HL-60 (cell line): ENCODE measurements at regions not wholly inside any gene's neighbourhood (a gene's known extent, or its start where the extent isn't known, plus 50 kb on each side); places are given as distances from the start of the nearest gene placed in this dataset.

Experiments
- DNase-seq, 2 experiments: peaks; one replicate each; pipeline ENCODE4 v3.0.0-alpha.2; 2010 to 2020; ENCODE audit warnings: low read depth in 1 of 2, low spot score in 1 of 2
- H3K27ac ChIP-seq: fragments of 250-450 bp; sonication (Bioruptor Pico); replicated peaks from 2 replicates; pipeline ENCODE4 v1.5.1; 2020; ENCODE audit warnings: mild to moderate bottlenecking, moderate library complexity
- H3K27me3 ChIP-seq: fragments of 250-450 bp; sonication (Bioruptor Pico); 2 replicates; pipeline ENCODE4 v1.5.1; 2021; ENCODE audit warnings: mild to moderate bottlenecking, moderate library complexity; ENCODE audit not compliant: insufficient read depth, poor library complexity, severe bottlenecking
- H3K4me3 ChIP-seq: replicated peaks from 2 replicates; pipeline ENCODE4 v1.5.1; 2011; ENCODE audit warnings: mild to moderate bottlenecking, control low read depth, low read length; ENCODE audit not compliant: insufficient read depth
- CTCF ChIP-seq: IDR thresholded peaks from one replicate; pipeline ENCODE4 v1.5.1; 2011; ENCODE audit warnings: low read length, control low read depth, inconsistent platforms; ENCODE audit not compliant: insufficient read depth
- GABPA ChIP-seq: IDR thresholded peaks from 2 replicates; pipeline ENCODE4 v1.6.1; 2012; ENCODE audit warnings: low read depth
- POLR2AphosphoS5 ChIP-seq: IDR thresholded peaks from 2 replicates; pipeline ENCODE4 v1.6.1; 2012; ENCODE audit warnings: low read depth
- REST ChIP-seq: IDR thresholded peaks from 2 replicates; pipeline ENCODE4 v1.6.1; 2012; ENCODE audit warnings: low read depth; ENCODE audit not compliant: insufficient replicate concordance
- SPI1 ChIP-seq: IDR thresholded peaks from 2 replicates; pipeline ENCODE4 v1.6.1; 2012; ENCODE audit warnings: low read depth, mild to moderate bottlenecking, borderline replicate concordance

GRCh38 chr12:114477989-114478395 is 72.0 kb upstream of the TBX5 start:
- DNase-seq, result no peak
- Histone ChIP-seq H3K27ac (no peak overlapping the region), H3K27me3 (peaks cover 21% of the 10 kb centered on the region), H3K4me3 (no peak overlapping the region)
- TF ChIP-seq GABPA, result no peak
- no peak for TF ChIP-seq SPI1
- TF ChIP-seq CTCF, result no peak
- no peak for TF ChIP-seq REST
- no peak for TF ChIP-seq POLR2AphosphoS5

- DNase-seq, result no peak
- TF ChIP-seq POLR2AphosphoS5 (no peak), REST (no peak), CTCF (no peak), GABPA (no peak), SPI1 (no peak)
- H3K27me3 ChIP-seq, result peaks cover 15% of the 10 kb centered on the region
- no peak overlapping the region for H3K4me3 ChIP-seq
- no peak overlapping the region for H3K27ac ChIP-seq
Measured at GRCh38 chr12:114476159-114476558, 70.2 kb upstream of the TBX5 start.

- no peak for DNase-seq
- TF ChIP-seq GABPA, result no peak
- TF ChIP-seq SPI1, result no peak
- no peak for TF ChIP-seq CTCF
- TF ChIP-seq REST, result no peak
- no peak for TF ChIP-seq POLR2AphosphoS5
- no peak overlapping the region for H3K4me3 ChIP-seq
- no peak overlapping the region for H3K27ac ChIP-seq
- H3K27me3 ChIP-seq, result peaks cover 2% of the 10 kb centered on the region
Measured at GRCh38 chr12:114473717-114474116, 67.8 kb upstream of the TBX5 start.
